ENCODE measurements at regions not wholly inside any gene's neighbourhood (a gene's known extent, or its start where the extent isn't known, plus 50 kb on each side); places are given as distances from the start of the nearest gene placed in this dataset.

GRCh38 chr16:17607609-17608008, 136.8 kb upstream of the XYLT1 start:
- Mint-ChIP-seq H3K36me3 (ENCODE audit: unreplicated experiment) (peaks cover 5% of the 10 kb centered on the region), H3K27me3 (ENCODE audit: unreplicated experiment) (peaks cover 5% of the 10 kb centered on the region), H3K9me3 (ENCODE audit: unreplicated experiment) (peaks cover 30% of the 10 kb centered on the region), H3K27ac (ENCODE audit: unreplicated experiment) (peak overlapping the region; percentile 97), H3K4me3 (ENCODE audit: unreplicated experiment) (peak overlapping the region; percentile 75), H3K4me1 (ENCODE audit: low read depth, unreplicated experiment) (peaks cover 41% of the 10 kb centered on the region)
- DNase-seq = peak; percentile 73
- no peak for TF ChIP-seq CTCF (IDR thresholded peaks at IDR 0.05; ENCODE audit: partially characterized antibody, unreplicated experiment)

GRCh38 chr16:17607075-17607509, 136.3 kb upstream of the XYLT1 start:
- H3K27me3 Mint-ChIP-seq (ENCODE audit: unreplicated experiment) = peaks cover 5% of the 10 kb centered on the region
- H3K4me3 Mint-ChIP-seq (ENCODE audit: unreplicated experiment) = peak overlapping the region; percentile 75
- H3K9me3 Mint-ChIP-seq (ENCODE audit: unreplicated experiment) = peaks cover 30% of the 10 kb centered on the region
- H3K36me3 Mint-ChIP-seq (ENCODE audit: unreplicated experiment) = peaks cover 5% of the 10 kb centered on the region
- H3K27ac Mint-ChIP-seq (ENCODE audit: unreplicated experiment) = peak overlapping the region; percentile 97
- H3K4me1 Mint-ChIP-seq (ENCODE audit: low read depth, unreplicated experiment) = peaks cover 42% of the 10 kb centered on the region
- TF ChIP-seq CTCF (IDR thresholded peaks at IDR 0.05; ENCODE audit: partially characterized antibody, unreplicated experiment) = no peak
- DNase-seq = peak; percentile 27

- DNase-seq = no peak
- Mint-ChIP-seq H3K9me3 (ENCODE audit: unreplicated experiment) (peaks cover 30% of the 10 kb centered on the region), H3K27me3 (ENCODE audit: unreplicated experiment) (peaks cover 5% of the 10 kb centered on the region), H3K36me3 (ENCODE audit: unreplicated experiment) (peaks cover 5% of the 10 kb centered on the region), H3K4me3 (ENCODE audit: unreplicated experiment) (peak overlapping the region; percentile 75), H3K4me1 (ENCODE audit: low read depth, unreplicated experiment) (peaks cover 44% of the 10 kb centered on the region), H3K27ac (ENCODE audit: unreplicated experiment) (peak overlapping the region; percentile 97)
- no peak for TF ChIP-seq CTCF (IDR thresholded peaks at IDR 0.05; ENCODE audit: partially characterized antibody, unreplicated experiment)
These were observed 135.7 kb upstream of the XYLT1 start for GRCh38 chr16:17606460-17606859.

GRCh38 chr16:17605784-17606183, 135.0 kb upstream of the XYLT1 start:
- Mint-ChIP-seq H3K4me3 (ENCODE audit: unreplicated experiment) (peak overlapping the region; percentile 34), H3K4me1 (ENCODE audit: low read depth, unreplicated experiment) (peaks cover 44% of the 10 kb centered on the region), H3K36me3 (ENCODE audit: unreplicated experiment) (no peaks in the 10 kb centered on the region), H3K9me3 (ENCODE audit: unreplicated experiment) (peaks cover 24% of the 10 kb centered on the region), H3K27me3 (ENCODE audit: unreplicated experiment) (peaks cover 5% of the 10 kb centered on the region), H3K27ac (ENCODE audit: unreplicated experiment) (peak overlapping the region; percentile 97)
- DNase-seq = no peak
- no peak for TF ChIP-seq CTCF (IDR thresholded peaks at IDR 0.05; ENCODE audit: partially characterized antibody, unreplicated experiment)

- H3K27ac Mint-ChIP-seq (ENCODE audit: unreplicated experiment) = no peak overlapping the region
- H3K27me3 Mint-ChIP-seq (ENCODE audit: unreplicated experiment) = peaks cover 5% of the 10 kb centered on the region
- H3K4me1 Mint-ChIP-seq (ENCODE audit: low read depth, unreplicated experiment) = peaks cover 35% of the 10 kb centered on the region
- no peak for TF ChIP-seq CTCF (IDR thresholded peaks at IDR 0.05; ENCODE audit: partially characterized antibody, unreplicated experiment)
- no peaks in the 10 kb centered on the region for H3K36me3 Mint-ChIP-seq (ENCODE audit: unreplicated experiment)
- H3K9me3 Mint-ChIP-seq (ENCODE audit: unreplicated experiment) = peaks cover 22% of the 10 kb centered on the region
- H3K4me3 Mint-ChIP-seq (ENCODE audit: unreplicated experiment) = no peak overlapping the region
- DNase-seq = no peak
These were observed 132.9 kb upstream of the XYLT1 start for GRCh38 chr16:17603626-17604025.

Data from glutamatergic neuron (in vitro differentiated cells).